ENCODE measurements at regions not wholly inside any gene's neighbourhood (a gene's known extent, or its start where the extent isn't known, plus 50 kb on each side); places are given as distances from the start of the nearest gene placed in this dataset.

- Histone ChIP-seq H3K4me1 (no peaks in the 10 kb centered on the region), H3K4me3 (no peak overlapping the region), H3K9me3 (no peaks in the 10 kb centered on the region), H3K27me3 (no peaks in the 10 kb centered on the region), H3K27ac (no peak overlapping the region), H3K36me3 (no peaks in the 10 kb centered on the region)
- no peak for DNase-seq (ENCODE audit: low spot score in 2 of 2)
- TF ChIP-seq, protein P1, sequence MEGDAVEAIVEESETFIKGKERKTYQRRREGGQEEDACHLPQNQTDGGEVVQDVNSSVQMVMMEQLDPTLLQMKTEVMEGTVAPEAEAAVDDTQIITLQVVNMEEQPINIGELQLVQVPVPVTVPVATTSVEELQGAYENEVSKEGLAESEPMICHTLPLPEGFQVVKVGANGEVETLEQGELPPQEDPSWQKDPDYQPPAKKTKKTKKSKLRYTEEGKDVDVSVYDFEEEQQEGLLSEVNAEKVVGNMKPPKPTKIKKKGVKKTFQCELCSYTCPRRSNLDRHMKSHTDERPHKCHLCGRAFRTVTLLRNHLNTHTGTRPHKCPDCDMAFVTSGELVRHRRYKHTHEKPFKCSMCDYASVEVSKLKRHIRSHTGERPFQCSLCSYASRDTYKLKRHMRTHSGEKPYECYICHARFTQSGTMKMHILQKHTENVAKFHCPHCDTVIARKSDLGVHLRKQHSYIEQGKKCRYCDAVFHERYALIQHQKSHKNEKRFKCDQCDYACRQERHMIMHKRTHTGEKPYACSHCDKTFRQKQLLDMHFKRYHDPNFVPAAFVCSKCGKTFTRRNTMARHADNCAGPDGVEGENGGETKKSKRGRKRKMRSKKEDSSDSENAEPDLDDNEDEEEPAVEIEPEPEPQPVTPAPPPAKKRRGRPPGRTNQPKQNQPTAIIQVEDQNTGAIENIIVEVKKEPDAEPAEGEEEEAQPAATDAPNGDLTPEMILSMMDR (IDR thresholded peaks at IDR 0.05): no peak
- no peak for TF ChIP-seq POLR2A (IDR thresholded peaks at IDR 0.05)
- no peak for TF ChIP-seq EP300 (IDR thresholded peaks at IDR 0.05)
- 61 to 100% methylated on average over 1 of the region's 1 CpG for WGBS, 2 donors
These were observed 213.9 kb upstream of the UMPS start for GRCh38 chr3:124516333-124516732.

- Histone ChIP-seq H3K36me3 (no peaks in the 10 kb centered on the region), H3K9me3 (no peaks in the 10 kb centered on the region)
- DNase-seq (ENCODE audit: low spot score in 2 of 2): no peak
These were observed 212.9 kb upstream of the UMPS start for GRCh38 chr3:124517306-124517705.

GRCh38 chr3:124518350-124518749, 211.9 kb upstream of the UMPS start:
- DNase-seq (ENCODE audit: low spot score in 2 of 2): no peak
- H3K27me3 ChIP-seq: no peaks in the 10 kb centered on the region
- no peak overlapping the region for H3K4me3 ChIP-seq
- no peak overlapping the region for H3K27ac ChIP-seq
- H3K4me1 ChIP-seq: no peaks in the 10 kb centered on the region
- no peaks in the 10 kb centered on the region for H3K36me3 ChIP-seq
- H3K9me3 ChIP-seq: no peaks in the 10 kb centered on the region
- TF ChIP-seq EP300 (IDR thresholded peaks at IDR 0.05) (no peak), POLR2A (IDR thresholded peaks at IDR 0.05) (no peak)
- TF ChIP-seq, protein P1 (IDR thresholded peaks at IDR 0.05): no peak
- WGBS, 2 donors: 96 to 97% methylated on average over 11 of the region's 11 CpGs

More at GRCh38 chr3:124517306-124517705, 212.9 kb upstream of the UMPS start:
- H3K4me1 ChIP-seq: no peaks in the 10 kb centered on the region
- TF ChIP-seq, protein P1 (IDR thresholded peaks at IDR 0.05): no peak
- TF ChIP-seq EP300 (IDR thresholded peaks at IDR 0.05) (no peak), POLR2A (IDR thresholded peaks at IDR 0.05) (no peak)
- H3K4me3 ChIP-seq: no peak overlapping the region
- H3K27me3 ChIP-seq: no peaks in the 10 kb centered on the region
- H3K27ac ChIP-seq: no peak overlapping the region
- WGBS, 2 donors: 76 to 77% methylated on average over 2 of the region's 2 CpGs

DNA sequence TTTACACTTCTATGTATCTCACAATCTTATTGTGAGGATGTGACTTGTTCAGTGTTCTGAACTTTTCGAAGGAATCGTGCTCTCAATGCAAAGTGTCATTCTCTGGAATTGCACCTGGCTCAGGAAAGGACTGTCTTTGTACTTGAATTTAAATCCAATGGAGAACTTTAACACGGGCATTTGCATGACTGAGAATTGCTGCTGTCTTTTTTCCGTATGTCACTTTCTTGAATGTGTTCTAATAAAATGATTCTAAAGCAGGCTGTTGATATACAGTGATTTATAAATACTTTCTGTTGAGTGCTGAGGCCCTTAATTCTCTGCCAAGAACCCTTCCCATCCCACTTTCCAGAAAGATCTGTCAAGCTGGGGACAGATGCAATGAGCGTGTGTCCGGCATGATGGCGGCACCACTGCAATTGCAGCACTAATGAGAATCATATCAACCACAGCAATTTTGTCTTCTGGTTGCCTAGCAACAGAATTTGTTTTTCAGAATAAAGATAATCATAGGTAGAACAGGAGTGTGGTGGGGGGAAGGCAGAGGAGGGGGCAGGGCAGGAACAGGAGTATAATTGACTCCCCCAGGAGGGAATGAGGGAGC, 210.6 kb upstream of the UMPS start:
- no peaks in the 10 kb centered on the region for H3K27me3 ChIP-seq
- no peaks in the 10 kb centered on the region for H3K4me1 ChIP-seq
- WGBS, 2 donors: 94 to 96% methylated on average over 7 of the region's 7 CpGs
- H3K36me3 ChIP-seq: no peaks in the 10 kb centered on the region
- H3K27ac ChIP-seq: no peak overlapping the region
- no peak overlapping the region for H3K4me3 ChIP-seq
- H3K9me3 ChIP-seq: no peaks in the 10 kb centered on the region
- TF ChIP-seq, protein P1 (IDR thresholded peaks at IDR 0.05): no peak
- TF ChIP-seq POLR2A (IDR thresholded peaks at IDR 0.05) (no peak), EP300 (IDR thresholded peaks at IDR 0.05) (no peak)
- no peak for DNase-seq (ENCODE audit: low spot score in 2 of 2)

- Histone ChIP-seq H3K36me3 (no peaks in the 10 kb centered on the region), H3K27me3 (no peaks in the 10 kb centered on the region), H3K4me1 (no peaks in the 10 kb centered on the region), H3K4me3 (no peak overlapping the region), H3K9me3 (no peaks in the 10 kb centered on the region), H3K27ac (no peak overlapping the region)
- TF ChIP-seq EP300 (IDR thresholded peaks at IDR 0.05) (no peak), POLR2A (IDR thresholded peaks at IDR 0.05) (no peak)
- TF ChIP-seq, protein P1 (IDR thresholded peaks at IDR 0.05): no peak
- no peak for DNase-seq (ENCODE audit: low spot score in 2 of 2)
- WGBS, 2 donors: 68 to 72% methylated on average over 5 of the region's 5 CpGs
These were observed 209.3 kb upstream of the UMPS start for GRCh38 chr3:124520970-124521369.
